SKM-1 (cell line): ENCODE measurements at regions not wholly inside any gene's neighbourhood (a gene's known extent, or its start where the extent isn't known, plus 50 kb on each side); places are given as distances from the start of the nearest gene placed in this dataset.

Experiments
- DNase-seq: peaks from one replicate; lab custom pipeline; 2025; ENCODE audit not compliant: unreplicated experiment; lab: John Stamatoyannopoulos, UW

- no peak for DNase-seq
Measured at GRCh38 chr5:84606784-84607183, 222.1 kb upstream of the EDIL3 start.

GRCh38 chr5:84605241-84605640 is 220.6 kb upstream of the EDIL3 start:
- no peak for DNase-seq

- DNase-seq, result no peak
Measured at GRCh38 chr5:84603568-84604185, 219.0 kb upstream of the EDIL3 start.

GRCh38 chr5:84602371-84602771 is 217.7 kb upstream of the EDIL3 start:
- DNase-seq, result no peak

GRCh38 chr5:84599964-84600363 is 215.3 kb upstream of the EDIL3 start:
- no peak for DNase-seq

- no peak for DNase-seq
Measured at GRCh38 chr5:84597904-84598303, 213.2 kb upstream of the EDIL3 start.

GRCh38 chr5:84590629-84591028 is 205.9 kb upstream of the EDIL3 start:
- DNase-seq, result no peak

GRCh38 chr5:84589926-84590325 is 205.2 kb upstream of the EDIL3 start:
- no peak for DNase-seq

GRCh38 chr5:84585218-84585617 is 200.5 kb upstream of the EDIL3 start:
- DNase-seq, result no peak

GRCh38 chr5:84578226-84578625 is 193.5 kb upstream of the EDIL3 start:
- no peak for DNase-seq

- DNase-seq, result no peak
Measured at GRCh38 chr5:84573017-84573712, 188.5 kb upstream of the EDIL3 start.

- no peak for DNase-seq
Measured at GRCh38 chr5:84569307-84569706, 184.6 kb upstream of the EDIL3 start.

GRCh38 chr5:84568171-84568570 is 183.5 kb upstream of the EDIL3 start:
- DNase-seq, result no peak

- no peak for DNase-seq
Measured at GRCh38 chr5:84565866-84566265, 181.2 kb upstream of the EDIL3 start.

GRCh38 chr5:84564321-84565075 is 179.8 kb upstream of the EDIL3 start:
- DNase-seq, result no peak

- DNase-seq, result no peak
Measured at GRCh38 chr5:84550222-84550621, 165.5 kb upstream of the EDIL3 start.

- no peak for DNase-seq
Measured at GRCh38 chr5:84549054-84549453, 164.4 kb upstream of the EDIL3 start.

- no peak for DNase-seq
Measured at GRCh38 chr5:84546686-84547085, 162.0 kb upstream of the EDIL3 start.

- no peak for DNase-seq
Measured at GRCh38 chr5:84536797-84537196, 152.1 kb upstream of the EDIL3 start.

GRCh38 chr5:84535281-84535680 is 150.6 kb upstream of the EDIL3 start:
- no peak for DNase-seq

- DNase-seq, result no peak
Measured at GRCh38 chr5:84524491-84524890, 139.8 kb upstream of the EDIL3 start.

GRCh38 chr5:84518862-84519261 is 134.2 kb upstream of the EDIL3 start:
- DNase-seq, result no peak
